HEK293 (cell line): ENCODE measurements at regions not wholly inside any gene's neighbourhood (a gene's known extent, or its start where the extent isn't known, plus 50 kb on each side); places are given as distances from the start of the nearest gene placed in this dataset.

Experiments used
- CTCF ChIP-seq: fragments of 450-650 bp; formaldehyde crosslinking; IDR thresholded peaks from 2 replicates; pipeline ENCODE4 v1.5.1; 2016; ENCODE audit warnings: missing biosample characterization, missing genetic modification characterization
- PATZ1 ChIP-seq: fragments of 450-650 bp; formaldehyde crosslinking; IDR thresholded peaks from 2 replicates; pipeline ENCODE4 v1.5.1; 2016; ENCODE audit warnings: missing biosample characterization, missing genetic modification characterization
- REST ChIP-seq: fragments of 450-650 bp; formaldehyde crosslinking; IDR thresholded peaks from 2 replicates; pipeline ENCODE4 v1.5.1; 2016; ENCODE audit warnings: missing biosample characterization, missing genetic modification characterization
- YY1 ChIP-seq: fragments of 450-650 bp; formaldehyde crosslinking; IDR thresholded peaks from 2 replicates; pipeline ENCODE4 v1.5.1; 2018; ENCODE audit warnings: missing biosample characterization, missing genetic modification characterization
- ZBTB11 ChIP-seq: fragments of 450-650 bp; formaldehyde crosslinking; conservative IDR thresholded peaks from 2 replicates; pipeline ENCODE4 v1.5.1; 2016; ENCODE audit warnings: low read depth, missing biosample characterization, missing genetic modification characterization
- ZEB2 ChIP-seq: fragments of 450-650 bp; formaldehyde crosslinking; IDR thresholded peaks from 2 replicates; pipeline ENCODE4 v1.5.1; 2016; ENCODE audit warnings: missing biosample characterization, missing genetic modification characterization
- ZFP37 ChIP-seq: fragments of 450-650 bp; formaldehyde crosslinking; IDR thresholded peaks from 2 replicates; pipeline ENCODE4 v1.5.1; 2016; ENCODE audit warnings: missing biosample characterization, missing genetic modification characterization
- ZNF221 ChIP-seq: fragments of 450-650 bp; formaldehyde crosslinking; IDR thresholded peaks from 2 replicates; pipeline ENCODE4 v1.5.1; 2017; ENCODE audit warnings: missing biosample characterization, missing genetic modification characterization, borderline replicate concordance
- ZNF510 ChIP-seq: fragments of 450-650 bp; formaldehyde crosslinking; IDR thresholded peaks from 2 replicates; pipeline ENCODE4 v1.5.1; 2018; ENCODE audit warnings: mild to moderate bottlenecking, missing genetic modification characterization, missing biosample characterization; ENCODE audit not compliant: insufficient replicate concordance
- ZNF670 ChIP-seq: fragments of 450-650 bp; formaldehyde crosslinking; IDR thresholded peaks from 2 replicates; pipeline ENCODE4 v1.5.1; 2016; ENCODE audit warnings: missing biosample characterization, missing genetic modification characterization, low read depth
- ZNF701 ChIP-seq: fragments of 450-650 bp; formaldehyde crosslinking; IDR thresholded peaks from 2 replicates; pipeline ENCODE4 v1.5.1; 2016; ENCODE audit warnings: missing biosample characterization, missing genetic modification characterization
- ZNF768 ChIP-seq: fragments of 450-650 bp; formaldehyde crosslinking; IDR thresholded peaks from 2 replicates; pipeline ENCODE4 v1.5.1; 2018; ENCODE audit warnings: missing biosample characterization, mild to moderate bottlenecking, missing genetic modification characterization

GRCh38 chr15:69858456-69858855 lies 239.3 kb downstream of the TLE3 start:
- TF ChIP-seq CTCF (tag by site-specific recombination) (no peak), ZEB2 (tag by site-specific recombination) (no peak), ZBTB11 (tag by site-specific recombination) (no peak), PATZ1 (tag by site-specific recombination) (no peak), REST (tag by site-specific recombination) (no peak), YY1 (tag by site-specific recombination) (no peak), ZNF670 (tag by site-specific recombination) (no peak), ZNF768 (tag by site-specific recombination) (no peak), ZNF221 (tag by site-specific recombination) (no peak), ZNF701 (no peak), ZFP37 (tag by site-specific recombination) (no peak), ZNF510 (no peak)
